Esophagus squamous epithelium (tissue), 4 donors: ENCODE measurements at regions not wholly inside any gene's neighbourhood (a gene's known extent, or its start where the extent isn't known, plus 50 kb on each side); places are given as distances from the start of the nearest gene placed in this dataset.

Source experiments
- POLR2A ChIP-seq, 4 donors: fragments of 450-650 bp; IDR thresholded peaks; one replicate each; pipeline ENCODE4 v1.6.1; 2017; ENCODE audit warnings: antibody characterized with exemption in 4 of 4, mild to moderate bottlenecking in 4 of 4, moderate library complexity in 3 of 4
- TF ChIP-seq, protein P1 (sequence below), 6 experiments: fragments of 450-650 bp in 4 of 6; fragments of 200-600 bp in 2 of 6; sonication (generic) in 2 of 6; IDR thresholded peaks; one replicate each; pipeline ENCODE4 v1.5.1; 2016 to 2019; ENCODE audit warnings: antibody characterized with exemption in 6 of 6, mild to moderate bottlenecking in 4 of 6, moderate library complexity in 4 of 6

DNA sequence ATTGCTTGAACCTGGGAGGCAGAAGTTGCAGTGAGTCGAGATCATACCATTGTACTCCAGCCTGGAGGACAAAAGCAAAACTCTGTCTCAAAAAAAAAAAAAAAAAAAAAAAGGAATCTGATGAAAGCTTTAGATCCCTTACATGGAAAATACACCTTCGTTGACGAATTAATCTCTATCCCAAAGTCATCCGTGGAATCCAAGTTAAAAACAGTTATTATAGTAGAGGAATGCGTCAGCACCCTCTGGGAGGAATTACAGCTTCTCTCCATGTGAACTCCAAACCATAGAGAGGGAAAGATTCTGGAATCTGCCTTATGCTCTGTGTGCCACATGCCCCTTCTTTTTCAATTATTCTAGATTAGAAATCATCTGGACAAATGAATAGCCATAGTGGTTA lies 192.3 kb upstream of the C2CD4B start:
- TF ChIP-seq, protein P1, sequence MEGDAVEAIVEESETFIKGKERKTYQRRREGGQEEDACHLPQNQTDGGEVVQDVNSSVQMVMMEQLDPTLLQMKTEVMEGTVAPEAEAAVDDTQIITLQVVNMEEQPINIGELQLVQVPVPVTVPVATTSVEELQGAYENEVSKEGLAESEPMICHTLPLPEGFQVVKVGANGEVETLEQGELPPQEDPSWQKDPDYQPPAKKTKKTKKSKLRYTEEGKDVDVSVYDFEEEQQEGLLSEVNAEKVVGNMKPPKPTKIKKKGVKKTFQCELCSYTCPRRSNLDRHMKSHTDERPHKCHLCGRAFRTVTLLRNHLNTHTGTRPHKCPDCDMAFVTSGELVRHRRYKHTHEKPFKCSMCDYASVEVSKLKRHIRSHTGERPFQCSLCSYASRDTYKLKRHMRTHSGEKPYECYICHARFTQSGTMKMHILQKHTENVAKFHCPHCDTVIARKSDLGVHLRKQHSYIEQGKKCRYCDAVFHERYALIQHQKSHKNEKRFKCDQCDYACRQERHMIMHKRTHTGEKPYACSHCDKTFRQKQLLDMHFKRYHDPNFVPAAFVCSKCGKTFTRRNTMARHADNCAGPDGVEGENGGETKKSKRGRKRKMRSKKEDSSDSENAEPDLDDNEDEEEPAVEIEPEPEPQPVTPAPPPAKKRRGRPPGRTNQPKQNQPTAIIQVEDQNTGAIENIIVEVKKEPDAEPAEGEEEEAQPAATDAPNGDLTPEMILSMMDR (IDR thresholded peaks at IDR 0.05) = no peak
- TF ChIP-seq POLR2A (IDR thresholded peaks at IDR 0.05) = no peak
